Endodermal cell (in vitro differentiated cells): ENCODE measurements at regions not wholly inside any gene's neighbourhood (a gene's known extent, or its start where the extent isn't known, plus 50 kb on each side); places are given as distances from the start of the nearest gene placed in this dataset.

Experiments used
- DNase-seq: peaks from one replicate; pipeline ENCODE4 v3.0.0-alpha.2; 2017
- H3K27ac ChIP-seq: 2 replicates; pipeline ENCODE4 v1.5.1; 2013; ENCODE audit warnings: mild to moderate bottlenecking, low read depth, low read length, moderate library complexity
- H3K27me3 ChIP-seq: 2 replicates; pipeline ENCODE4 v1.6.1; 2013; ENCODE audit warnings: mild to moderate bottlenecking, low read length, moderate library complexity; ENCODE audit not compliant: insufficient read depth, control insufficient read depth, poor library complexity, severe bottlenecking
- H3K36me3 ChIP-seq: 2 replicates; pipeline ENCODE4 v1.7.0; 2013; ENCODE audit warnings: mild to moderate bottlenecking, low read length, moderate library complexity; ENCODE audit not compliant: control insufficient read depth, insufficient read depth
- H3K4me1 ChIP-seq: one replicate; pipeline ENCODE4 v1.7.0; 2013; ENCODE audit warnings: low read length; ENCODE audit not compliant: control insufficient read depth, insufficient read depth
- H3K4me3 ChIP-seq: 2 replicates; pipeline ENCODE4 v1.5.1; 2013; ENCODE audit warnings: mild to moderate bottlenecking, low read length, moderate library complexity
- H3K9ac ChIP-seq: 2 replicates; pipeline ENCODE4 v1.6.1; 2013; ENCODE audit warnings: mild to moderate bottlenecking, low read length, moderate library complexity; ENCODE audit not compliant: poor library complexity, severe bottlenecking; ENCODE audit errors: extremely low read depth
- H3K9me3 ChIP-seq: 2 replicates; pipeline ENCODE4 v1.6.1; 2013; ENCODE audit warnings: mild to moderate bottlenecking, low read length, moderate library complexity; ENCODE audit not compliant: control insufficient read depth
- H3K27ac Mint-ChIP-seq: 2 replicates; pipeline ENCODE4 v1.8.0; 2020; ENCODE audit warnings: mixed read lengths
- H3K27me3 Mint-ChIP-seq: 2 replicates; pipeline ENCODE4 v1.8.0; 2021; ENCODE audit warnings: mild to moderate bottlenecking, mixed read lengths; ENCODE audit not compliant: insufficient read depth
- H3K36me3 Mint-ChIP-seq: 2 replicates; pipeline ENCODE4 v1.8.0; 2020; ENCODE audit warnings: low read depth, mixed read lengths
- H3K4me1 Mint-ChIP-seq: 2 replicates; pipeline ENCODE4 v1.8.0; 2020; ENCODE audit warnings: mixed read lengths
- H3K4me3 Mint-ChIP-seq: 2 replicates; pipeline ENCODE4 v1.8.0; 2020; ENCODE audit warnings: mild to moderate bottlenecking, moderate library complexity, mixed read lengths
- H3K9me3 Mint-ChIP-seq: 2 replicates; pipeline ENCODE4 v1.8.0; 2020; ENCODE audit warnings: mild to moderate bottlenecking, mixed read lengths
- CTCF ChIP-seq: fragments of 200-600 bp; sonication (generic); conservative IDR thresholded peaks from 2 replicates; pipeline ENCODE4 v1.5.0; 2021; ENCODE audit warnings: antibody characterized with exemption, mild to moderate bottlenecking
- WGBS, 2 experiments: methylation state at CpG; one replicate each; pipeline versions ENCODE4 v1.1.5 to v1.1.7; 2013; ENCODE audit warnings: missing lambda C conversion rate in 2 of 2, mixed read lengths in 1 of 2; ENCODE audit not compliant: insufficient coverage in 1 of 2, insufficient read length in 1 of 2; 5-methylcytosine and 5-hydroxymethylcytosine counted together

- TF ChIP-seq CTCF = no peak
- peaks cover 12% of the 10 kb centered on the region for H3K4me1 Mint-ChIP-seq
- H3K27me3 ChIP-seq = no peaks in the 10 kb centered on the region
- 88 to 93% methylated on average over 2 of the region's 2 CpGs for WGBS, 2 experiments
- no peaks in the 10 kb centered on the region for H3K36me3 Mint-ChIP-seq
- peaks cover 3% of the 10 kb centered on the region for H3K9me3 Mint-ChIP-seq
- no peak overlapping the region for H3K27ac Mint-ChIP-seq
- no peak overlapping the region for H3K4me3 ChIP-seq
- H3K27ac ChIP-seq = no peak overlapping the region
- no peaks in the 10 kb centered on the region for H3K27me3 Mint-ChIP-seq
- H3K4me3 Mint-ChIP-seq = no peak overlapping the region
- H3K36me3 ChIP-seq = no peaks in the 10 kb centered on the region
- no peak for DNase-seq
- no peaks in the 10 kb centered on the region for H3K4me1 ChIP-seq
- no peaks in the 10 kb centered on the region for H3K9me3 ChIP-seq
- H3K9ac ChIP-seq = no peak overlapping the region
Measured at GRCh38 chr4:165720411-165721082, 152.5 kb upstream of the TLL1 start.

GRCh38 chr4:165721815-165722214 is 151.2 kb upstream of the TLL1 start:
- H3K4me1 Mint-ChIP-seq = peaks cover 12% of the 10 kb centered on the region
- no peaks in the 10 kb centered on the region for H3K9me3 Mint-ChIP-seq
- no peak overlapping the region for H3K27ac Mint-ChIP-seq
- Histone ChIP-seq H3K4me3 (no peak overlapping the region), H3K36me3 (no peaks in the 10 kb centered on the region), H3K27ac (no peak overlapping the region), H3K9ac (no peak overlapping the region), H3K4me1 (no peaks in the 10 kb centered on the region), H3K9me3 (no peaks in the 10 kb centered on the region), H3K27me3 (no peaks in the 10 kb centered on the region)
- no peak for DNase-seq
- no peaks in the 10 kb centered on the region for H3K36me3 Mint-ChIP-seq
- TF ChIP-seq CTCF = no peak
- H3K27me3 Mint-ChIP-seq = no peaks in the 10 kb centered on the region
- WGBS, 2 experiments = 91 to 94% methylated on average over 2 to 4 of the region's 4 CpGs
- no peak overlapping the region for H3K4me3 Mint-ChIP-seq

- TF ChIP-seq CTCF = no peak
- H3K4me3 ChIP-seq = no peak overlapping the region
- 43 to 88% methylated on average over 1 to 4 of the region's 4 CpGs for WGBS, 2 experiments
Measured at GRCh38 chr4:165723051-165723795, 149.8 kb upstream of the TLL1 start.

More at GRCh38 chr4:165723051-165723795, 149.8 kb upstream of the TLL1 start:
- H3K9me3 Mint-ChIP-seq = no peaks in the 10 kb centered on the region
- H3K4me1 Mint-ChIP-seq = peaks cover 12% of the 10 kb centered on the region
- H3K36me3 Mint-ChIP-seq = no peaks in the 10 kb centered on the region
- Histone ChIP-seq H3K27ac (no peak overlapping the region), H3K4me1 (no peaks in the 10 kb centered on the region), H3K27me3 (no peaks in the 10 kb centered on the region), H3K9me3 (no peaks in the 10 kb centered on the region), H3K36me3 (no peaks in the 10 kb centered on the region), H3K9ac (no peak overlapping the region)
- DNase-seq = no peak
- no peaks in the 10 kb centered on the region for H3K27me3 Mint-ChIP-seq
- H3K27ac Mint-ChIP-seq = no peak overlapping the region
- H3K4me3 Mint-ChIP-seq = no peak overlapping the region
